Fibroblast of mammary gland (primary cell): ENCODE measurements at regions not wholly inside any gene's neighbourhood (a gene's known extent, or its start where the extent isn't known, plus 50 kb on each side); places are given as distances from the start of the nearest gene placed in this dataset.
"Not testable (repeated sequence)": the region's sequence is repeated elsewhere in the genome, so short reads cannot be mapped to it uniquely, and the experiment has no call there.

Experiments
- DNase-seq: peaks from one replicate; pipeline ENCODE4 v3.0.0-alpha.2; 2010; ENCODE audit warnings: low read depth
- H3K4me3 ChIP-seq: 2 replicates; pipeline ENCODE4 v1.5.1; 2011; ENCODE audit warnings: low read depth, mild to moderate bottlenecking, low read length, moderate library complexity; ENCODE audit not compliant: control insufficient read depth
- CTCF ChIP-seq: conservative IDR thresholded peaks from 2 replicates; pipeline ENCODE4 v1.5.1; 2011; ENCODE audit warnings: low read depth, low read length, inconsistent platforms; ENCODE audit not compliant: control insufficient read depth, insufficient read depth

GRCh38 chr1:79705218-79705617 lies 698.7 kb upstream of the ADGRL4 start:
- no peak for DNase-seq
- no peak overlapping the region for H3K4me3 ChIP-seq
- TF ChIP-seq CTCF, result no peak

- TF ChIP-seq CTCF, result no peak
- H3K4me3 ChIP-seq, result no peak overlapping the region
- no peak for DNase-seq
Measured at GRCh38 chr1:79704067-79704466, 697.5 kb upstream of the ADGRL4 start.

DNA sequence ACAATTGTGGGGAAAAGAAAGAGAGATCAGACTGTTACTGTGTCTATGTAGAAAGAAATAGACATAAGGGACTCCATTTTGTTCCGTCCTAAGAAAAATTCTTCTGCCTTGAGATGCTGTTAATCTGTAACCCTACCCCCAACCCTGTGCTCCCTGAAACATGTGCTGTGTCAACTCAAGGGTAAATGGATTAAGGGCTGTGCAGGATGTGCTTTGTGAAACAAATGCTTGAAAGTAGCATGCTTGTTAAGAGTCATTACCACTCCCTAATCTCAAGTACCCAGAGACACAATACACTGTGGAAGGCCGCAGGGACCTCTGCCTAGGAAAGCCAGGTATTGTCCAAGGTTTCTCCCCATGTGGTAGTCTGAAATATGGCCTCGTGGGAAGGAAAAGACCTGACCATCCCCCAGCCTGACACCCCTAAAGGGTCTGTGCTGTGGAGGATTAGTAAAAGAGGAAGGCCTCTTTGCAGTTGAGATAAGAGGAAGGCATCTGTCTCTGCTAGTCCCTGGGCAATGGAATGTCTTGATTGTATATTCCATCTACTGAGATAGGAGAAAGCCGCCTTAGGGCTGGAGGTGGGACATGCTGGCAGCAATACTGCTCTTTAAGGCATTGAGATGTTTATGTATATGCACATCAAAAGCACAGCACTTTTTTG lies 695.9 kb upstream of the ADGRL4 start:
- H3K4me3 ChIP-seq, DNase-seq: not testable (repeated sequence)

DNA sequence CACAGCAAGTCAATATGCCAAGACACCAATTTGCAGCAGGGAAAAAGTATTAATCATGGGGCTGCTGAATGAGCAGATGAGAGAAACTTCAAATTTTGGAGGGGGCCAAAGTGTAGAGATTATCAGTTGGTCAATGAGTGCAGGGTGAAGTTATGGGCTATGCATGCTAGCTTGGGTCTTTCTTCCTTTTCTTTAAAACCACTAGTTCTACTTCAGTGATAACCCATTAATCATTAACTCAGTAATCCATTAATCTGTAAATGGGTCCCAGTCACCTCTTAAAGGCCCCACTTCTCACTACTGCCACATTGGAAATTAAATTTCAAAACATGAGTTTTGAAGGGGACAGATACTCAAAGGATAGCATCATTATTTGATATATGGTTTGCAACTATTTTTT lies 688.6 kb upstream of the ADGRL4 start:
- no peak for TF ChIP-seq CTCF
- H3K4me3 ChIP-seq, result no peak overlapping the region
- DNase-seq, result no peak

- H3K4me3 ChIP-seq, result no peak overlapping the region
- no peak for DNase-seq
- no peak for TF ChIP-seq CTCF
Measured at GRCh38 chr1:79694241-79694640, 687.7 kb upstream of the ADGRL4 start.

DNA sequence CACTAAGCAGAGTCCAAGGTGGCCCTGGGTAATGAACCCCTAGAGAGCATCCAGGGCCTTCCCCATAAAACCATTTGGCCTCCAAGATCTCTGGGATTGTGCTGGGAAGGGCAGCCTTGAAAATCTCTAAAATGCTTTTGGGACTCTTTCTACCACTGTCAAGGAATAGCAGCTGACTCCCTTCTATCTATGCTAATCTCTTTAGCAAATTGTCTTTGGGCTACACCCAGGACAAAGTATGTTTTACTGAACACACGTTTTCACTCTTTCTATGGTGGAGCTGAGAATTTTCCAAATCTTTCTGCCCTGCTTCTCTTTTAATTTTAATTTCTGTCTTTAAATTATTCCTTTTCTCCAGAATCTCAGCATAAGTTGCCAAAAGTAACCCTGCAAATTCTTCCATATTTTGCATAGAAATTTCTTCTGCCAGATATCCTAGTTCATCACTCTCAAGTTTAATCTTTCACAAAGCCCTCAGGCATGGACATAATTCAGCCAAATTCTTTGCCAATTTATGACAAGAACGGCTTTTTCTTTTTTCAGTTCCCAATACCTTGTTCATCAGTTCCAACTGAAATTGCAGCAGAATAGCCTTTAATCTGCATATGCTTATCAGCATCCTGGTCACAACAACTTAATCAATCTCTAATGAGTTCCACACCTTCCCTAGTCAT lies 687.0 kb upstream of the ADGRL4 start:
- H3K4me3 ChIP-seq, result no peak overlapping the region
- TF ChIP-seq CTCF, result no peak
- DNase-seq, result no peak

DNA sequence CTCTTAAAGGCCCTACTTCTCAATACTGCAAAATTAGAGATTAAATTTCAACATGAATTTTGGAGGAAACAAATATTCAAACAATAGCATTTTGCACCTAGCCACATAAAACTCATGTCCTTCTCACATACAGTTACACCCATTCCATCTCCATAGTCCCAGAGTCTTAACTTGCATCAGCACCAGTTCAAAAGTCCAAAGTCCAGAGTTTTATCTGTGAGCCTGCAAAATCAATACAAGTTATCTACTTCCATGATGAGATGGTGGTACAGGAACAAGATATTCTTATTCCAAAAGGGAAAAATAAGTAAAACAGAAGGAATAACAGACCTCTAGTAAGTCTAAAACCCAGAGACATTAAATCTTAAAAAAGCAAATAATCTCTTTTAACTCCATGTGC lies 686.0 kb upstream of the ADGRL4 start:
- no peak overlapping the region for H3K4me3 ChIP-seq
- no peak for DNase-seq
- TF ChIP-seq CTCF, result no peak
